SH-SY5Y (cell line): ENCODE measurements at regions not wholly inside any gene's neighbourhood (a gene's known extent, or its start where the extent isn't known, plus 50 kb on each side); places are given as distances from the start of the nearest gene placed in this dataset.

Experiments
- GATA2 ChIP-seq: IDR thresholded peaks from 2 replicates; pipeline ENCODE4 v1.6.1; 2011; ENCODE audit warnings: mild to moderate bottlenecking, low read depth, low read length
- GATA3 ChIP-seq: IDR thresholded peaks from 2 replicates; pipeline ENCODE4 v1.6.1; 2011; ENCODE audit warnings: low read depth, mild to moderate bottlenecking, low read length, moderate library complexity

GRCh38 chr1:101185421-101185820, 51.4 kb upstream of the S1PR1 start:
- TF ChIP-seq GATA3, result no peak
- TF ChIP-seq GATA2, result no peak

- no peak for TF ChIP-seq GATA2
- TF ChIP-seq GATA3, result no peak
Observed at GRCh38 chr1:101183388-101183699, 53.5 kb upstream of the S1PR1 start.

GRCh38 chr1:101182627-101183387, 54.0 kb upstream of the S1PR1 start:
- TF ChIP-seq GATA2 (no peak), GATA3 (no peak)

GRCh38 chr1:101181930-101182329, 54.9 kb upstream of the S1PR1 start:
- no peak for TF ChIP-seq GATA2

DNA sequence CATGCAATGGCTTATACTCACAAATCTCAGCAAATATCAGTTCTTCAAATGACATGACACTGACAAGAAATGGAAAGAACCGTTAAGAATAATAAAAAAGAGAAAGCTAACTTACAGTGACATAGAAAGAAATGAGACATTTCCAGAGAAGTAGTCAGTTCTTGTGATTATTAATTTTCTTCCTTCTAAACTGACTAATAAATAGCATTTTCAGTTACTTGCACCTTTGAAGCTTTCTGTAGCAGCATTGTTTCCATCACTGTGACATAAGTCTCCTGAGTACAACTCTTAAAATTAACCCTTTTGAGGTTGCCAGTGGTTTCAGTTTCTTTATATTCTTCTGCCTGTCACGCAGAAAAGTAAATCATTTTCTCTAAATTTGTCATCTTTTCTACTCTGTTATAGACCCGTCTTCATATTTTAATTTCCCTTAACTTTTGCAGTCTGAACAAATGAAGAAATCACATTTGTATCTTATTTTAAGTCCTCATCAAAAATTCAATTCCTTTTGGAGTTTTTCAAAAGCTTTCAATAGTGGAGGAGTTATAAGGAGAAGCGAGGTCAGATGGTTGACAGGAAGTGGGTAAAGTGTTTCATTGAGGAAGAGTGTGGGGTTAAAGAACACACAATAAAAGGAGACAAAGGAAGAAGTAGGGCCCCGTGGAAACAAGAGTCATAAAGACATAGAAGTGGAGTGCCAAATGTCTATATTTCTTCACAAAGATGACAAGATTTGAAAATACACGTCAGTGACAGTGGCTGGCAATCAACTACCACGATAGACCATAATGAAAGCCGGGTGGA, 57.9 kb upstream of the S1PR1 start:
- TF ChIP-seq GATA2 (no peak), GATA3 (no peak)

DNA sequence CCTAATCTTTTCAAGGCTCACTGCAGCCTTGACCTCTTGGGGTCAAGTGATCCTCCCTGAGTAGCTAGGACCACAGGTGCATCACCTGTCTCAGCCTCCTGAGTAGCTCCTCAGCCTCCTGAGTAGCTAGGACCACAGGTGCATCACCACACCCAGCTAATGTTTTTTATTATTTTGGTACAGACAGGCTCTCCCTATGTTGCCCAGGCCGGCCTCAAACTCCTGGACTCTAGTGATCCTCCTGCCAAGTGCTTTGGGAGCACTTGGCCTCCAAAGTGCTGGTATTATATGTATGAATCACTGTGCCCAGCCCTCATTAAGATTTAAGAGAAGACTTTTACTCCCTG, 58.5 kb upstream of the S1PR1 start:
- TF ChIP-seq GATA3, result no peak

DNA sequence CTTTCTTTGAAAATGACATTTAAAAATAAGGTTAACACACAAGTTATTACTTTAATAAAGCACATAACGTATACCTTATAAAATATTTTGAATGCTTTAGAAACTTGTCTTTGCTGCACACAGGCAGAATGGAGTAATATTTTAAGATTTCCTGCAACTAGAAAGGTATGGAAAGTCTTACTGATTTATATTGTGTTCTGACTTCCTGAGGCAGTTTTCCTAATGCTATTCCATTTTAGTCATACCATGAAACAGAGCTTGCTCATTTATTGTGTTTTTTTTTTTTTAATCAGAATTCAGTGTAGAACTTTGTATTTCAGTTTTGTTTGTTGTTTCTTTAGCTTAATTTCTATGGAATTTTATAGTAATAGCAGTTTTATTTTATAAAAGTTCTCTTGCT, 60.9 kb upstream of the S1PR1 start:
- TF ChIP-seq GATA3 (no peak), GATA2 (no peak)

- TF ChIP-seq GATA3, result no peak
- TF ChIP-seq GATA2, result no peak
Observed at GRCh38 chr1:101175466-101175865, 61.4 kb upstream of the S1PR1 start.

GRCh38 chr1:101174722-101175121, 62.1 kb upstream of the S1PR1 start:
- TF ChIP-seq GATA3, result no peak
- no peak for TF ChIP-seq GATA2

DNA sequence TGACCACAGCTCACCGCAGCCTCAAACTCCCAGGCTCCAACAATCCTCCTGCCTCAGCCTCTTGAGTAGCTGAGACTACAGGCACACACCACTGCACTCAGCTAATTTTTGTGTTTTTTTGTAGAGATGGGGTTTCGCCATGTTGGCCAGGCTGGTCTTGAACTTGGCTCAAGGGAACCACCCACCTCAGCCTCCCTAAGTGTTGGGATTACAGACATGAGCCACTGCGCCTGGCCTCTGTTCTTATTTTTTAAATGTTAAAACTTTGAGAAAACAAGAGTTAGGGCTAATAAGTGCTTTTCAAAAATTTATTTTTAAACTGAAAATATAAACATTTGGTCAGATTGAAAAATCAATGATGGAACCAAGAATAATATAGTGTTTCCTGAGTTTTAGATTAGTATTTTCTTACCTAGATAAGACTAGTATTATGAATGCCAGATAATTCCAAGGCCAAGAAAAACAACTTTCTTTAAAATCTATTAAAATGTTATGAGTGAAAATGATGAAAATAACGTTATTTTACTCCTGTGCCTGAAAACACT, 66.2 kb upstream of the S1PR1 start:
- TF ChIP-seq GATA3 (no peak), GATA2 (no peak)

- TF ChIP-seq GATA3 (no peak), GATA2 (no peak)
Observed at GRCh38 chr1:101167891-101168290, 68.9 kb upstream of the S1PR1 start.

GRCh38 chr1:101166583-101167120, 70.2 kb upstream of the S1PR1 start:
- TF ChIP-seq GATA2, result no peak
- TF ChIP-seq GATA3, result no peak

DNA sequence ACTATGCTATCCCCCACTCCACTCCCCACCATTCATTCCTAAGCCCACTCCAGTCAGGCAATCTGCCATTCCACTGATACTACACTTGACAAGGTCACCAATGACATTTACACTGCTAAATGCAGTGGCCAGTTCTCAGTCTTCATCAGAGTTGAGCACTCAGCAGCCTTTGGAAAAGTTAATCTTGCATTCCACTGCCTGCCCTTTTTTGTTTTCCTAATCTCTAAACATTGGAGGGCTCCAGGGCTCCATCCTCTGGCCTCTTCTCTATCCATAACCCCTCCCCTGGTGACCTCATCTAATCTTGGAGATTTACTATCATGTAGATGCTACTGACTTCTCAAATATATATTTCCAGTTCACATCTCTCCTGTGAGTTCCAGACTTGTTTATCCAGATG, 70.9 kb upstream of the S1PR1 start:
- TF ChIP-seq GATA3 (no peak), GATA2 (no peak)

GRCh38 chr1:101165532-101165931, 71.3 kb upstream of the S1PR1 start:
- no peak for TF ChIP-seq GATA2
- no peak for TF ChIP-seq GATA3

GRCh38 chr1:101164776-101165175, 72.0 kb upstream of the S1PR1 start:
- TF ChIP-seq GATA3 (no peak), GATA2 (no peak)
